Endothelial cell (in vitro differentiated cells): ENCODE measurements at regions not wholly inside any gene's neighbourhood (a gene's known extent, or its start where the extent isn't known, plus 50 kb on each side); places are given as distances from the start of the nearest gene placed in this dataset.
"Not testable (repeated sequence)": the region's sequence is repeated elsewhere in the genome, so short reads cannot be mapped to it uniquely, and the experiment has no call there.

ENCODE experiments used
- DNase-seq: peaks from one replicate; pipeline ENCODE4 v3.0.0; 2021; ENCODE audit warnings: low spot score
- H3K27ac Mint-ChIP-seq: one replicate; pipeline ENCODE4 v1.8.0; 2021; ENCODE audit warnings: mixed read lengths, inconsistent platforms; ENCODE audit not compliant: unreplicated experiment
- H3K27me3 Mint-ChIP-seq: one replicate; pipeline ENCODE4 v1.8.0; 2021; ENCODE audit warnings: mild to moderate bottlenecking, moderate library complexity, mixed read lengths, inconsistent platforms; ENCODE audit not compliant: unreplicated experiment
- H3K36me3 Mint-ChIP-seq: one replicate; pipeline ENCODE4 v1.8.0; 2021; ENCODE audit warnings: mild to moderate bottlenecking, low read depth, mixed read lengths, inconsistent platforms; ENCODE audit not compliant: unreplicated experiment
- H3K4me1 Mint-ChIP-seq: one replicate; pipeline ENCODE4 v1.8.0; 2021; ENCODE audit warnings: mild to moderate bottlenecking, mixed read lengths, inconsistent platforms; ENCODE audit not compliant: unreplicated experiment
- H3K4me3 Mint-ChIP-seq: one replicate; pipeline ENCODE4 v1.8.0; 2021; ENCODE audit warnings: mild to moderate bottlenecking, mixed read lengths, inconsistent platforms; ENCODE audit not compliant: unreplicated experiment
- H3K9me3 Mint-ChIP-seq: one replicate; pipeline ENCODE4 v1.8.0; 2021; ENCODE audit warnings: mixed read lengths, inconsistent platforms; ENCODE audit not compliant: unreplicated experiment
- CTCF ChIP-seq: fragments of 200-600 bp; sonication (generic); IDR thresholded peaks from one replicate; pipeline ENCODE4 v1.5.0; 2021; ENCODE audit warnings: antibody characterized with exemption; ENCODE audit not compliant: unreplicated experiment

- Mint-ChIP-seq H3K27me3 (peaks cover 2% of the 10 kb centered on the region), H3K4me3 (no peak overlapping the region), H3K27ac (no peak overlapping the region), H3K36me3 (no peaks in the 10 kb centered on the region), H3K4me1 (peaks cover 3% of the 10 kb centered on the region), H3K9me3 (no peaks in the 10 kb centered on the region)
- TF ChIP-seq CTCF = no peak
- DNase-seq = no peak
Measured at GRCh38 chr22:48501231-48501750, 1326.4 kb downstream of the BRD1 start.

GRCh38 chr22:48500471-48501230 is 1327.0 kb downstream of the BRD1 start:
- H3K27me3 Mint-ChIP-seq = peaks cover 2% of the 10 kb centered on the region
- DNase-seq = no peak

GRCh38 chr22:48499456-48500425 is 1327.9 kb downstream of the BRD1 start:
- peaks cover 3% of the 10 kb centered on the region for H3K27me3 Mint-ChIP-seq
- H3K36me3 Mint-ChIP-seq = no peaks in the 10 kb centered on the region
- no peak for DNase-seq
- no peak overlapping the region for H3K27ac Mint-ChIP-seq
- no peaks in the 10 kb centered on the region for H3K9me3 Mint-ChIP-seq
- no peak overlapping the region for H3K4me3 Mint-ChIP-seq
- H3K4me1 Mint-ChIP-seq = peaks cover 3% of the 10 kb centered on the region
- TF ChIP-seq CTCF = no peak

More at GRCh38 chr22:48500471-48501230, 1327.0 kb downstream of the BRD1 start:
- H3K36me3 Mint-ChIP-seq = no peaks in the 10 kb centered on the region
- TF ChIP-seq CTCF = no peak
- H3K9me3 Mint-ChIP-seq = no peaks in the 10 kb centered on the region
- peaks cover 3% of the 10 kb centered on the region for H3K4me1 Mint-ChIP-seq
- no peak overlapping the region for H3K27ac Mint-ChIP-seq
- no peak overlapping the region for H3K4me3 Mint-ChIP-seq

GRCh38 chr22:48498526-48499331 is 1328.9 kb downstream of the BRD1 start:
- no peak for TF ChIP-seq CTCF
- peaks cover 3% of the 10 kb centered on the region for H3K4me1 Mint-ChIP-seq
- H3K36me3 Mint-ChIP-seq = no peaks in the 10 kb centered on the region
- no peak for DNase-seq
- no peak overlapping the region for H3K27ac Mint-ChIP-seq
- no peak overlapping the region for H3K4me3 Mint-ChIP-seq
- peaks cover 3% of the 10 kb centered on the region for H3K27me3 Mint-ChIP-seq
- no peaks in the 10 kb centered on the region for H3K9me3 Mint-ChIP-seq

- DNase-seq, H3K9me3 Mint-ChIP-seq, H3K4me3 Mint-ChIP-seq, H3K27ac Mint-ChIP-seq, H3K4me1 Mint-ChIP-seq, H3K36me3 Mint-ChIP-seq, H3K27me3 Mint-ChIP-seq: not testable (repeated sequence)
Measured at GRCh38 chr22:48497743-48498520, 1329.7 kb downstream of the BRD1 start.
